ENCODE measurements at regions not wholly inside any gene's neighbourhood (a gene's known extent, or its start where the extent isn't known, plus 50 kb on each side); places are given as distances from the start of the nearest gene placed in this dataset.

- DNase-seq (ENCODE audit: low read depth): no peak
- H3K4me3 ChIP-seq (ENCODE audit: low read depth, low read length): no peak overlapping the region
- TF ChIP-seq CTCF (IDR thresholded peaks at IDR 0.05; ENCODE audit: control insufficient read depth, extremely low read depth, insufficient read depth): no peak
Observed at GRCh38 chr4:31548021-31548420, 827.9 kb downstream of the PCDH7 start.

GRCh38 chr4:31548823-31549222 lies 828.7 kb downstream of the PCDH7 start:
- TF ChIP-seq CTCF (IDR thresholded peaks at IDR 0.05; ENCODE audit: control insufficient read depth, extremely low read depth, insufficient read depth): no peak
- DNase-seq (ENCODE audit: low read depth): no peak

GRCh38 chr4:31549256-31549655 lies 829.1 kb downstream of the PCDH7 start:
- TF ChIP-seq CTCF (IDR thresholded peaks at IDR 0.05; ENCODE audit: control insufficient read depth, extremely low read depth, insufficient read depth): no peak
- no peak overlapping the region for H3K4me3 ChIP-seq (ENCODE audit: low read depth, low read length)
- DNase-seq (ENCODE audit: low read depth): no peak

More at GRCh38 chr4:31548823-31549222, 828.7 kb downstream of the PCDH7 start:
- H3K4me3 ChIP-seq (ENCODE audit: low read depth, low read length): no peak overlapping the region

- no peak for DNase-seq (ENCODE audit: low read depth)
- no peak for TF ChIP-seq CTCF (IDR thresholded peaks at IDR 0.05; ENCODE audit: control insufficient read depth, extremely low read depth, insufficient read depth)
- H3K4me3 ChIP-seq (ENCODE audit: low read depth, low read length): no peak overlapping the region
Observed at GRCh38 chr4:31557437-31557836, 837.3 kb downstream of the PCDH7 start.

GRCh38 chr4:31573554-31573953 lies 853.4 kb downstream of the PCDH7 start:
- no peak for DNase-seq (ENCODE audit: low read depth)
- H3K4me3 ChIP-seq (ENCODE audit: low read depth, low read length): no peak overlapping the region
- no peak for TF ChIP-seq CTCF (IDR thresholded peaks at IDR 0.05; ENCODE audit: control insufficient read depth, extremely low read depth, insufficient read depth)

- H3K4me3 ChIP-seq (ENCODE audit: low read depth, low read length): no peak overlapping the region
- no peak for TF ChIP-seq CTCF (IDR thresholded peaks at IDR 0.05; ENCODE audit: control insufficient read depth, extremely low read depth, insufficient read depth)
- DNase-seq (ENCODE audit: low read depth): no peak
Observed at GRCh38 chr4:31575504-31575903, 855.3 kb downstream of the PCDH7 start.

GRCh38 chr4:31580843-31581242 lies 860.7 kb downstream of the PCDH7 start:
- no peak for DNase-seq (ENCODE audit: low read depth)
- H3K4me3 ChIP-seq (ENCODE audit: low read depth, low read length): no peak overlapping the region
- no peak for TF ChIP-seq CTCF (IDR thresholded peaks at IDR 0.05; ENCODE audit: control insufficient read depth, extremely low read depth, insufficient read depth)

All from LNCaP clone FGC (cell line).